ENCODE measurements at regions not wholly inside any gene's neighbourhood (a gene's known extent, or its start where the extent isn't known, plus 50 kb on each side); places are given as distances from the start of the nearest gene placed in this dataset.

DNA sequence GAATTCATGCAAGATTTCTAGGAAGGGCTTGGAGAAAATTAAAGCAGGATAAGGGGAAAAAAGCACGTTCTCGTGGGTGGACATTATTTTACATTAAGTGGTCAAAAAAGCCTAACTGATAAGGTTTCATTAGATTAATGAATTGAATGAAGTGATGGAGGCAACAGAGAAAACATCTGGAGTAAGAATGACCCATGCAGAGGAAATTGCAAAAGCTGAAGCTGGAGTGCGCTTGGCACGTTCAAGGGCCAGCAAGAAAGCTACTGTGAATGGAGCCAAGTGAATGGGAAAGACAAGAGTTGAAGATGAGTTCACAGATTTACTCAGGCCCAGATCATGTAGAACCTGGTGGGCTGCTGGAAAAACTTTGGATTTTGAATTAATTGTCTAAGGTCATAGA is 777.9 kb downstream of the DACH1 start:
- H3K4me3 ChIP-seq (ENCODE audit: low read depth, low read length), result no peak overlapping the region

GRCh38 chr13:71087432-71087831 is 779.6 kb downstream of the DACH1 start:
- Histone ChIP-seq H3K9me3 (ENCODE audit: control insufficient read depth, insufficient read depth, low read length) (no peaks in the 10 kb centered on the region), H3K4me1 (ENCODE audit: control insufficient read depth, insufficient read depth, low read length) (no peaks in the 10 kb centered on the region), H3K4me3 (ENCODE audit: low read depth, low read length) (no peak overlapping the region), H3K27ac (ENCODE audit: low read depth, low read length) (no peak overlapping the region), H3K9ac (ENCODE audit: low read depth, low read length) (no peak overlapping the region), H3K36me3 (ENCODE audit: control insufficient read depth, insufficient read depth, low read length) (no peaks in the 10 kb centered on the region), H3K27me3 (ENCODE audit: control insufficient read depth, insufficient read depth, low read length) (no peaks in the 10 kb centered on the region)

More for the DNA sequence above, 777.9 kb downstream of the DACH1 start:
- no peak overlapping the region for H3K27ac ChIP-seq (ENCODE audit: low read depth, low read length)
- no peaks in the 10 kb centered on the region for H3K27me3 ChIP-seq (ENCODE audit: control insufficient read depth, insufficient read depth, low read length)
- H3K4me1 ChIP-seq (ENCODE audit: control insufficient read depth, insufficient read depth, low read length), result no peaks in the 10 kb centered on the region
- H3K36me3 ChIP-seq (ENCODE audit: control insufficient read depth, insufficient read depth, low read length), result no peaks in the 10 kb centered on the region
- no peak overlapping the region for H3K9ac ChIP-seq (ENCODE audit: low read depth, low read length)
- H3K9me3 ChIP-seq (ENCODE audit: control insufficient read depth, insufficient read depth, low read length), result no peaks in the 10 kb centered on the region

- H3K27me3 ChIP-seq (ENCODE audit: control insufficient read depth, insufficient read depth, low read length), result no peaks in the 10 kb centered on the region
- no peak overlapping the region for H3K9ac ChIP-seq (ENCODE audit: low read depth, low read length)
- no peaks in the 10 kb centered on the region for H3K4me1 ChIP-seq (ENCODE audit: control insufficient read depth, insufficient read depth, low read length)
- H3K36me3 ChIP-seq (ENCODE audit: control insufficient read depth, insufficient read depth, low read length), result no peaks in the 10 kb centered on the region
- no peak overlapping the region for H3K27ac ChIP-seq (ENCODE audit: low read depth, low read length)
- H3K4me3 ChIP-seq (ENCODE audit: low read depth, low read length), result no peak overlapping the region
- no peaks in the 10 kb centered on the region for H3K9me3 ChIP-seq (ENCODE audit: control insufficient read depth, insufficient read depth, low read length)
Observed at GRCh38 chr13:71087006-71087405, 780.0 kb downstream of the DACH1 start.

- no peak overlapping the region for H3K9ac ChIP-seq (ENCODE audit: low read depth, low read length)
- no peaks in the 10 kb centered on the region for H3K4me1 ChIP-seq (ENCODE audit: control insufficient read depth, insufficient read depth, low read length)
- no peaks in the 10 kb centered on the region for H3K36me3 ChIP-seq (ENCODE audit: control insufficient read depth, insufficient read depth, low read length)
Observed at GRCh38 chr13:71082631-71083030, 784.4 kb downstream of the DACH1 start.

DNA sequence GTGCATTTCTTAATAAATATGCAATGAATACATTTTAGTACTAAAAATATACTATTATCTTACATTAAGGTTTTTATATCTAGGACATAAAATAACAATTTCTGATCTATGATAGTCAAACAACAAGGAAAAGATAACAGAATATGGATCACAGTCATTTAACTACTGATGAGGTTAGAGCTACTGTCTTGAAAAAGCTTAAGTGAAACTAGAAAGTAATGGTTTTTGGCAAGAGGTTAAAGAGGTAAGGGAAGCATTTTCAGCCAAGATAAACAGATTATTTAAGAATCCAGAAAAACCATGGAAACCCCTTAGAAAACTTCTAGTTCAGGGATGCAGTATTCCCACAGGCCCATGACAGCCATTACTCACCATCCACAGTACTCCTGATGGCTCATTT is 787.4 kb downstream of the DACH1 start:
- H3K4me3 ChIP-seq (ENCODE audit: low read depth, low read length), result no peak overlapping the region
- no peak overlapping the region for H3K27ac ChIP-seq (ENCODE audit: low read depth, low read length)
- no peaks in the 10 kb centered on the region for H3K27me3 ChIP-seq (ENCODE audit: control insufficient read depth, insufficient read depth, low read length)
- peaks cover 17% of the 10 kb centered on the region for H3K4me1 ChIP-seq (ENCODE audit: control insufficient read depth, insufficient read depth, low read length)
- H3K9ac ChIP-seq (ENCODE audit: low read depth, low read length), result no peak overlapping the region
- no peaks in the 10 kb centered on the region for H3K36me3 ChIP-seq (ENCODE audit: control insufficient read depth, insufficient read depth, low read length)
- H3K9me3 ChIP-seq (ENCODE audit: control insufficient read depth, insufficient read depth, low read length), result no peaks in the 10 kb centered on the region

More at GRCh38 chr13:71082631-71083030, 784.4 kb downstream of the DACH1 start:
- Histone ChIP-seq H3K4me3 (ENCODE audit: low read depth, low read length) (no peak overlapping the region), H3K27me3 (ENCODE audit: control insufficient read depth, insufficient read depth, low read length) (no peaks in the 10 kb centered on the region), H3K9me3 (ENCODE audit: control insufficient read depth, insufficient read depth, low read length) (no peaks in the 10 kb centered on the region), H3K27ac (ENCODE audit: low read depth, low read length) (no peak overlapping the region)

- no peak overlapping the region for H3K4me3 ChIP-seq (ENCODE audit: low read depth, low read length)
- no peak overlapping the region for H3K27ac ChIP-seq (ENCODE audit: low read depth, low read length)
- no peaks in the 10 kb centered on the region for H3K36me3 ChIP-seq (ENCODE audit: control insufficient read depth, insufficient read depth, low read length)
- H3K9ac ChIP-seq (ENCODE audit: low read depth, low read length), result no peak overlapping the region
- H3K4me1 ChIP-seq (ENCODE audit: control insufficient read depth, insufficient read depth, low read length), result no peaks in the 10 kb centered on the region
- H3K27me3 ChIP-seq (ENCODE audit: control insufficient read depth, insufficient read depth, low read length), result no peaks in the 10 kb centered on the region
- H3K9me3 ChIP-seq (ENCODE audit: control insufficient read depth, insufficient read depth, low read length), result no peaks in the 10 kb centered on the region
Observed at GRCh38 chr13:71068041-71068440, 799.0 kb downstream of the DACH1 start.

DNA sequence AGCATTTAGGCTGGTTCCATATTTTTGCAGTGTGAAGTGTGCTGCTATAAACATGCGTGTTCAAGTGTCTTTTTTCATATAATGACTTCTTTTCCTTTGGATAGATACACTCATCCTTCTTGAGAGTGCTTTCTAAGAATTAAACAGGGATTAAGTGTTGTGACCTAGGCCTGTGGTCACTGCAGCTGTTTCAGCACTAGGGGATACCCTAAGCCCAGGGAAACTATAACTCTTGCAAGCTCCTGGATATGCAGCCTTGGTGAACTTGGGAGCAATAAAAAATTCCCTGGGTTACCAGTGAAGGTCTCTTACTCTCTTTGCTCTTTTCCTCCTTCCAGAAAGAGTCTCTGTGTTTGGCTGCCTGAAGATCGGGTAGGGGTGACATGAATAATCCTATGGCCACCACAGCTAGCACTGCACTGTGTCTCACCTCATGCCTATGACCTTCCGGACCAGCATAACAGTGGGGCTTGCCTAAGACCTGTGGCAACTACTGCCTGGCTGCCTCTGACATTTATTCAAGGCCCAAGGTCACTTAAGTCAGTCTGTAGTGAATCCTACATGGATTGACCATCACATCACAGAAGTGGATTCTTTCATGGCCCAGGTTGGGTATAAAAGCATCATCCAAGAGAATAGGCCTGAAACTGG is 799.7 kb downstream of the DACH1 start:
- Histone ChIP-seq H3K4me3 (ENCODE audit: low read depth, low read length) (no peak overlapping the region), H3K9ac (ENCODE audit: low read depth, low read length) (no peak overlapping the region), H3K27ac (ENCODE audit: low read depth, low read length) (no peak overlapping the region), H3K4me1 (ENCODE audit: control insufficient read depth, insufficient read depth, low read length) (no peaks in the 10 kb centered on the region), H3K27me3 (ENCODE audit: control insufficient read depth, insufficient read depth, low read length) (no peaks in the 10 kb centered on the region), H3K36me3 (ENCODE audit: control insufficient read depth, insufficient read depth, low read length) (no peaks in the 10 kb centered on the region), H3K9me3 (ENCODE audit: control insufficient read depth, insufficient read depth, low read length) (no peaks in the 10 kb centered on the region)

DNA sequence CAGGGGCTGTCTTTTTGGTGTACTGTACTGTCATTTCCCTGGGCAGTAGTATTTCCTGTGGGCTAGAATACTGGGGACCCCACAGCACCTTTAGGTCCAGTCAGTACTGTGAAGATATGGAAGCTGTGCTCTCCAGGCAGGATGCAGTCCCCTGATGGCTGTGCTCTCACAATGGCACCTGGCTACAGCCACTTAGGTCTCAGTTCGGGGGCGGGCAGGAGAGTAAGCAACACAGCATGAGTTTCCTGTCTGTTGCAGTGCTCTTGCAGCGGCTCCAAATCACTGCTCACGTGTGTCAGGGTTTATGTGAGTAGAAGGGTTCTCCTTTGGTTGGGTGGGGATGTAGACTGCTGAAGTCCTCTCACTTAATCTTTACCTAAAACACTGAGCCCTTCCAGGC is 810.4 kb downstream of the DACH1 start:
- H3K27ac ChIP-seq (ENCODE audit: low read depth, low read length), result no peak overlapping the region
- H3K4me1 ChIP-seq (ENCODE audit: control insufficient read depth, insufficient read depth, low read length), result no peaks in the 10 kb centered on the region
- no peak overlapping the region for H3K4me3 ChIP-seq (ENCODE audit: low read depth, low read length)
- H3K9me3 ChIP-seq (ENCODE audit: control insufficient read depth, insufficient read depth, low read length), result peaks cover 2% of the 10 kb centered on the region; the same call in 1 of the 2 replicates
- H3K9ac ChIP-seq (ENCODE audit: low read depth, low read length), result no peak overlapping the region
- no peaks in the 10 kb centered on the region for H3K27me3 ChIP-seq (ENCODE audit: control insufficient read depth, insufficient read depth, low read length)
- H3K36me3 ChIP-seq (ENCODE audit: control insufficient read depth, insufficient read depth, low read length), result no peaks in the 10 kb centered on the region

- no peaks in the 10 kb centered on the region for H3K36me3 ChIP-seq (ENCODE audit: control insufficient read depth, insufficient read depth, low read length)
- H3K27me3 ChIP-seq (ENCODE audit: control insufficient read depth, insufficient read depth, low read length), result no peaks in the 10 kb centered on the region
- H3K9ac ChIP-seq (ENCODE audit: low read depth, low read length), result no peak overlapping the region
- no peak overlapping the region for H3K27ac ChIP-seq (ENCODE audit: low read depth, low read length)
- no peak overlapping the region for H3K4me3 ChIP-seq (ENCODE audit: low read depth, low read length)
- no peaks in the 10 kb centered on the region for H3K9me3 ChIP-seq (ENCODE audit: control insufficient read depth, insufficient read depth, low read length)
- no peaks in the 10 kb centered on the region for H3K4me1 ChIP-seq (ENCODE audit: control insufficient read depth, insufficient read depth, low read length)
Observed at GRCh38 chr13:71055644-71056043, 811.4 kb downstream of the DACH1 start.

- Histone ChIP-seq H3K27ac (ENCODE audit: low read depth, low read length) (no peak overlapping the region), H3K9me3 (ENCODE audit: control insufficient read depth, insufficient read depth, low read length) (no peaks in the 10 kb centered on the region), H3K4me3 (ENCODE audit: low read depth, low read length) (no peak overlapping the region), H3K36me3 (ENCODE audit: control insufficient read depth, insufficient read depth, low read length) (no peaks in the 10 kb centered on the region), H3K9ac (ENCODE audit: low read depth, low read length) (no peak overlapping the region), H3K4me1 (ENCODE audit: control insufficient read depth, insufficient read depth, low read length) (no peaks in the 10 kb centered on the region), H3K27me3 (ENCODE audit: control insufficient read depth, insufficient read depth, low read length) (no peaks in the 10 kb centered on the region)
Observed at GRCh38 chr13:71055047-71055446, 812.0 kb downstream of the DACH1 start.

DNA sequence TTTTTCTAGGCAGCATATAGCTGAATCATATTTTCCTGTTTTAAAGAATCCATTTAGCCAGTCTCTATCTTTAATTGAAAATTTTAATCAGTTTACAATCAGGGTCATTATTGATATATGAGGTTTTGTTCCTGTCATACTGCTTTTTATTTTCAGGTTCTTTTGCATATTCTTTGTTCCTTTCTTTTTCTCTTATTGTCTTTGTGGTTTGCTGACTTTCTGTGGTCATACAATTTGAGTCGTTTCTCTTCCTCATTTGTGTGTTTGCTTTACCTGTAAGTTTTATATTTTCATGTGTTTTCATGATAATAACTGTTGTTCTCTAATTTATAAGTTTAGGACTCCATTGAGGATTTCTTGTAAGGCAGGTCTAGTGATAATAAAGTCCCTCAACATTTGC is 812.6 kb downstream of the DACH1 start:
- Histone ChIP-seq H3K9me3 (ENCODE audit: control insufficient read depth, insufficient read depth, low read length) (no peaks in the 10 kb centered on the region), H3K4me3 (ENCODE audit: low read depth, low read length) (no peak overlapping the region), H3K36me3 (ENCODE audit: control insufficient read depth, insufficient read depth, low read length) (no peaks in the 10 kb centered on the region), H3K9ac (ENCODE audit: low read depth, low read length) (no peak overlapping the region), H3K27ac (ENCODE audit: low read depth, low read length) (no peak overlapping the region), H3K4me1 (ENCODE audit: control insufficient read depth, insufficient read depth, low read length) (no peaks in the 10 kb centered on the region), H3K27me3 (ENCODE audit: control insufficient read depth, insufficient read depth, low read length) (no peaks in the 10 kb centered on the region)
